ENCODE measurements at regions not wholly inside any gene's neighbourhood (a gene's known extent, or its start where the extent isn't known, plus 50 kb on each side); places are given as distances from the start of the nearest gene placed in this dataset.

GRCh38 chr3:127350172-127351050, 62.6 kb upstream of the PRR20G start:
- no peak for DNase-seq (ENCODE audit: low read depth in 2 of 2)

DNA sequence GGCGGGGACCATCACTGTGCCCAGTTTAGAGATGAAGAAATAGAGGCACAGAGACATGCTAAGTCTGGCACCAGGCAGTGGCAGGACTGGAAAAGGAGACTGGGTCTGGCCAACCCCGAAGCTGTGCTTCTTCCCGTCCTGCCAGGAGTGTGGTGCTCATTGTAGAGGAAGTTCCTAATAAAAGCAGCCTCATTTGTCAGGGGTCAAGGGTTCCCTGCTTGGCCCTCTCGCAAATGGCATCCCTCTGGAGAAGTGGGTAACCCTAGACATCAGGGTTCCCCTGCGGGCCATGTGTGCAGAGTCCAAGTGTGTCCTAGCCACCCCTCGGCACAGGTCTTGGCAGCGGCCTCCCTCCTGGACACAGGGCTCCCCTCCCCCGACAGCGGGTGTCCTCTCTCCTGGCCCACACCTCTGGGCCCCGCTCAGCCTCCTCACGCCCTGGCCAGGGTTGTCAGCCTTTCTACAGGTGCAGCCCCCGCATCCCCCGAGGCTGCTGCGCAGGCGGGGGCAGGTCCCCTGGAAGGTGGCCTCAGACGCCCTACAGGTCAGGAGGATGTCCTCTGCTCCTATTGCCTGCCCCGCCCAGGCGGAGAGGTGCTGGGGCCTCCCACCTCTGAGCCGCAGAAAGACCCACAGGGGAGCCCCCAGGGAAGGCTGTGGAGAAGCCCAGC, 61.8 kb upstream of the PRR20G start:
- no peak for DNase-seq (ENCODE audit: low read depth in 2 of 2)

DNA sequence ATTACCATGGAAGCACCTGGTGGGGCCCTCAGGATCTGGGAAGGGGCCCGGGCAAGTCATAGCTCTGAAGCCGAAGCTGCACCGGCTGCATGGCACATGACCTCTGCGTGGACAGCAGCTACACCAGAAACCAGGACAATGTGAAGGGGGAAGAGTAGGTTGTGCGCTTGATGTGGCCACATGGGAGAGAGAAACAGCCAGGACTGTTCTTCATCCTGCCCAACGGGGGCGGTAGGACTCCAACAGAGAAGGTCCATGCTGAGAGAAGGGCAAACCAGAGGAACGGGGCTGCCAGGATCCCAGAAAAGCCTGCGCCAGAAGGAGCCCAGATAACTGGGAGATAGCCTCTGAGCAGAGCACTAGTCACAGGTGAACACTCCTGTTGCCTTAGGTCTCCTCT, 54.9 kb upstream of the PRR20G start:
- DNase-seq (ENCODE audit: low read depth in 2 of 2): no peak

DNA sequence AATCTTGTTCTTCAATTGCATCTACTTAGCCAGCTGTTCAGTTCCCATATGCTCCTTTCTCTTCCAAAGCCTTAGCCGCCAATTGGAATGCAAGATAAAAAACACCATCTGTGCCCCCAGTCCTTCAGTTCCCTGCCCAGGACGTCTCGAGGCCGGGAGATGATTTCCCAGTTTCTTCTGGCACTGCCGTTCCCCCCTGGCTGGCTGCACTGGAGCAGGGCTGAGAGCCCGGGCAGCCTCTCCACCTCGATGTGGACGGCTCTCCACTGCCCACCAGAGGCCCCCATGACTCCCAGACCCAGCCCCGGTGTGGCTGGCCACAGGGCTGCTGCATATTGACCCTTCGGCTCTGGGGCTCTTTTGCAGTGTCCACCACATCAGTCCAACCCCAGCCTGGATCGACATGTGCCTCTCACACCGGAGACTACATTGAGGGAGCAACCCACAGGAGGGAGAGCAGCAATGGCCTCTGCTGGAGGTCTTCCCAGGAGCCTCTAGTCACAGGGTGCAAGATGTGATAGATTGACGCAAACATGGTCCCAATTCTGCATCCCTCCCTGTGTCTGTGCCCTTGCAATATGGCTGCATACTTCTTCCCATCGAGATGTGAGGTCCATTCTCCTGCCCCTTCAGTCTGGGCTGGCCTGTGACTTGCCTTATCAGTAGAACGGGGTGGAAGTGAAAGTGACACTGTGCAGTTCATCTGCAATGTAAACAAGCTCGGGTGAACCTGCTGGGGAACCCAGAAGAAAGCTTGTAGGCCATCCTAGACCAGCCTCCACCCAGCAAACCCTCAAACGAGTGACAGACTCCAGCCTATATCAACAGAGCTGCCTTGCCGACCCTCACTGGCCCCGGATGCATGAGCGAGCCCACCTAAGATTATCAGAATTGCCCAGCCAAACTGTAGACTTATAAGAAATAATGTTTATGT, 52.3 kb upstream of the PRR20G start:
- DNase-seq (ENCODE audit: low read depth in 2 of 2): no peak

GRCh38 chr3:127339016-127339415, 51.2 kb upstream of the PRR20G start:
- DNase-seq (ENCODE audit: low read depth in 2 of 2): no peak

GRCh38 chr3:127337911-127338531, 50.2 kb upstream of the PRR20G start:
- DNase-seq (ENCODE audit: low read depth in 2 of 2): no peak

Data from stimulated activated CD4-positive, alpha-beta T cell treated with anti-CD3 and anti-CD28 coated beads, Interleukin-4, amount 100 ng/mL, for 48 hours (primary cell).